NCI-H2196 treated with DMSO at 0.1 percent for 48 hours (cell line): ENCODE measurements at regions not wholly inside any gene's neighbourhood (a gene's known extent, or its start where the extent isn't known, plus 50 kb on each side); places are given as distances from the start of the nearest gene placed in this dataset.

Experiments used
- DNase-seq: peaks from one replicate; lab custom pipeline; 2025; ENCODE audit not compliant: unreplicated experiment; lab: John Stamatoyannopoulos, UW

DNA sequence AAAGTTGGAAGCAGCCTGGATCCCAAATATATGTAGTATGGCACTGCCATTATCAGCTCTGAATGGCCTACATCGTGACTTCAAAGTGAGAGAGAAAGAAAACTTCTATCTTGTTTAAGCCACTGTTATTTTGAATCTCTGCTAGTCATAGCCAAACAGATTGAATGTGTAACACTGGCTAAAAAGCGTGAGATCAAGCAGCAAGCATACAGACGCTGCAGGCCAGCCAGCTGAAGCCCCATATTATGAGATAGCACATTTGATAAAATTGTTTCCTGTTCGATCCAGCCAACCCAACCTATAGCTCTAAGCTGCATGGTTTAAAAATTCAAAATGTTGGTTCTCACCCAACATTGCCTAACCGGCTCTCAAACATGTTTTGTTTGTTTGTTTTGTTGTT, 95.0 kb downstream of the DUSP6 start:
- no peak for DNase-seq

DNA sequence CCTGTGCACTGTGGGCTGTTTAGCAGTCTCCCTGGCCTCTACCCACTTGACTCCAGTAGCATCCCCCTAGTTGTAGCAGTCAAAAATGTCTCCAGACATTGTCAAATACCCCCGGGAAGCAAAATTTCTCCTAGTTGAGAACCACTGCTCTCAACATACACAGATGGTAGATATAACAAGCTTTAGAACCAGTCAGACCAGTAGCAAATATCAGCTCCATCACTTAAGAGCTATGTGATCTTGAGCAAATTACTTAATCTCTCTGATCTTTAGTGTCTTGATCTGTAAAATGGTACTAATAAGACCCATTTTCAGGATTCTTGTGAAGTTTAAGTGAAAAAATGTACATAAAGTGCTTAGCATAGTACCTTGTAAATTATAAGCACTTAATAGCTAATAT, 96.2 kb downstream of the DUSP6 start:
- DNase-seq = no peak

DNA sequence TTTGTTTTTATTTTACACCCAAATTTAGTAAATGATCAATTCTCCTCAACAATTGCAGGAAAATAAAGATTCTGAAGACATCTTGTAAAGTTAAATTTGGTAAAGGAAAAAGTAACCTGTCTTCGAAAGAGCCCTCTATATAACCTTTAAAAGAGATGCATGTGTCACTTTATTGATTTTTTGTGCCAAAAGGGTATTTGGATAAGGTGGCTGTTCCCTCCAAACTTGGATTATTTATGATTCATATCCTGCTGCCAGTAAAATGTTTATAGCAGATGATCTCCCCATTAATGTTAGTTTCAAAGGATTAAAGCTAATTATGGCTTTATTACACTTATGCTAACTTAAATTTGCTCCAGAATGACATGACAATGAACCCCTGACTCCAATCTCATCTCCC, 98.8 kb downstream of the DUSP6 start:
- DNase-seq = no peak

DNA sequence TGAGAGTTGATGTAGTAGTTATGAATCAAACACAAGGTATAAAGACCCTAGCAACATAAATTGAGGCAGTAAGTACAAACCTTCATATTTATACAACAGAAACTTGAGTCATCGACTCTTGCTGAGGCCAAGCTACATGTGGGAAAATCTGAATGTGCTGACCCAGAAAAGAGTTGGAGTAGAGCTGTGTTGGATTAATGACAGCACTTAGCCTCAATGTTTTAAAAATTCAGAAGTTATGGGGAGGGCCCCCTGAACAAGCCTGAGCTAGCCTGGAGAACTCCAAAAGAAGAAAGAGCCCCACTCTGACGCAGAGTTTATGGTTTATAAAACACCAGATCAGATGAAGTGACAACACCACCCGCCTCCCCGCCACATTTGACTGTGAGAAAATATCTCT, 100.0 kb downstream of the DUSP6 start:
- DNase-seq = no peak

DNA sequence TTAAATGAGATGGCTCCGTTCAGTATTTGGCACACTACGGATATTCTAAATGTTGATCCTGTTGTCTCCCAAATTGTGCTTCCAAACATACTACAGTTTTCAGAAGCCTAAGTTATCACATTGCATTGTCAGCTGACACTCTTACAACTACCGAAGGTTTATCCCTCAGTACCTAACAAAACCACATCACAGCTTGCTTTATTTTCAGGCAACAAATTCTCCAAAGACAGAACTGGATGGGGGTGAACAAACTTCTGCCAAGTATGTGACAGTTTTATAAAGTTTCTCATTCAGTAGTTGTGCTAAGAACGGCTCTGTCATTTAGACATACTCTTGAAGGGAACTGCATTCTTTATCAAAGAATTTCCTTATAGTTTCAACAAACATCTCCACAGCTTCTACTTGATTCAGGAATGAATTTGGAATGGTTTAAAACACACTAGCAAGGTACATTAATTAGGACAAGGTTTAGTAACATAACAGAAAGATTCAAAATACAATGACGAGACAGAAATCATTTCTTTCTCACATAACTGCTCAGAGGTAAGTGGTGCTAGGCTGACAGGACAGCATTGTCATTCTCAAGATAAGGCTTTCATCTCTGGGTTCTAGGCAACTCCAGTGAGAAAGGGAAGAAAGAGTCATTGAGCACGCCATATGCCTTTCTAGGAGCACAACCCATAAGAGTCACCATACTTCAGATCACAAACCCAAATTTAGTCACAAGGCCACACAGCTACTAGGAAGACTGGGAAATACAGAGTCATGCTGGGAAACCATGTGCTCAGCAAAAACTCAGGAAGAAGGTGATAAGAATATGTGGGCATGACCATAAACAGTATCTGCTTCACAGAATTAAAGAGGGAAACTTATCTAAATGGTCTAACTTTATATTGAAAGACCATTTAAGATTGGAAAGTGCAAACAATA, 100.7 kb downstream of the DUSP6 start:
- DNase-seq = no peak

DNA sequence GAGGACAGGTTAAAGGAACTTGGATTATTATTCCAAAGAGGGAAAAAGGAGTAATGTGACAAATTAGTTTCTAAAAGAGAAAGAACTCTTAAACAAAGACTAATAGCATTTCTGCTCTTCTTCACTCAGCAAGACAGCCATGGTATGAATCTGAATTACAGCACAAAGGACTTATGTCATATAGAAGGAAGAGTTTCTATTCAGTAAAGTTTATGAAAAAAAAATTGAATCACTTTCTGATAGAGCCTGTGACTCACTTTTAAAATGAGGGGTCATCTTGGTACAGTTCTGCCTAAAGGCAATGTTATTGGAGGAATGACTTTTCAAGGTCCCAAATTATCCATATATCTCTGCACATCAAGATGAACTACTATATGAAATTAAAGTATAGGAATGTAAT, 101.7 kb downstream of the DUSP6 start:
- DNase-seq = no peak

DNA sequence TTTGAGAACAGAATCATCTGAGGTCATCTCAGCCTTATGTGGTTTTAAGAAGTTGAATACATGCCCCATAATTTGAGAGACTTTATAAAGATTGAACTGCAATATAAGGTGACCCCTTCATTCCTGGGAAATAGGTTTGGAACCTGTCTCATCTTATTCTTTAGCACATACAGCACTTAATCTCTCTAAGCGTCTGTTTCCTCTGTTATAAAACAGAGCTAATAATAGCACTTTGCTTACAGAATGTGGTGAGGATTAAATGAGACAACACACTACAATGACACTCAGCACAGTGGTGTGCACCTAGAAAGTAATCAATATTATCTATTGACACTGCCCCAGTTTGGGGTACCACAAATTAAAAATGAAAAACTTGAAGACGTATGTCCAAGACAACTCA, 102.1 kb downstream of the DUSP6 start:
- DNase-seq = no peak

DNA sequence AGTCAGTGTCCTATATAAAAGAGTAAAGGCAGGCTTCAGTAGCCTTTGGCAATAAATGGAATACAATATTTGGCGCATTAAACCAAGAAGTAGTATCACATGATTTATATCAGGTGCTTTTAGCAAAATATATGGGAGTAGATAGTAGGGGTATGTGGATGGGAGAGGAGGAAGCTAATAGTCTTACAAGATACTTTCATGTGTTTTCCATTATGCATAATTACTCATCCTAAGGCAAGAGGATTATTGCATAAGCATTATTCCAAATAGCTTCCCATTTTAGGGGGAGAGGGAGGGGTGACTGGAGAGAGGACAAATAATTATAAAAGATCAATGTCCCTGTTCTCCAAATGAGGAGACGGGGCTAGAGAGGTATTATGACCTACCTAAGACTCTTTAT, 104.3 kb downstream of the DUSP6 start:
- no peak for DNase-seq

DNA sequence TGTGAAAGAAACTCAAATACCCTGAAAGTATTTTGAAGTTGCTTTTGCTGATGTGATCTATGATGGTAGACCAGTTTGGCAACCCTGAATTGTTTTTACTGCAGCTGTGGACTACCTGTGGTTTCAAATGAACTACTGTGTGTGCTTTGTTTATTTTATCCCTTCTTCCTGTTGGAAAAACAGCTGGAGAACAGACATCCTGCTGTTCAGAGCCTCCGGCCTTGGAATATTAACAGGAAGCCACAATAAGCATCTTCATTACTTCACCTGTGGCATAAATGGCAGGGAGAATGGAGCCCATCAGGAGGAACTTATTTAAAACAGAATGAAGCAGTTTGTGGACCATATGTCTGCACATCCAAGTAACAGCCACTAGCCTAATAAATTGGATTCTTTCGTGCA, 104.8 kb downstream of the DUSP6 start:
- no peak for DNase-seq

DNA sequence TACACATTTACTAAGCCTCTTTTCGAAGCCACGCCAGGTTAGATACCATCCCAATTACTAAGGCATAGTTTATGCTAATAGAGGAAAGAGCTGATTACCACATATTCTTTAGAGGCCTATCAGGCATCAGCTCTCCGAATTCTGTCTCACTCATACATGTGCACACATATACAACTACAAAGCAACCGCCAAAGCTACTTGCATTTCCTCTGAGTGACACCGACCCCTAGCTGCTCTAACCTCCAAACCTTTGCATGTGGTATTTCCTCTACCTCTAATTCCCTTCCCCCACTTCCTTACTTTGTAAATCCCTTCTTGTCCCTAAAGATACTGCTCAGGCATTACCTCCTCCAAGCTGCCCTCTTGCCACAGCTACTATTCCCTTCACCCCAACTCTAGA, 107.2 kb downstream of the DUSP6 start:
- no peak for DNase-seq

DNA sequence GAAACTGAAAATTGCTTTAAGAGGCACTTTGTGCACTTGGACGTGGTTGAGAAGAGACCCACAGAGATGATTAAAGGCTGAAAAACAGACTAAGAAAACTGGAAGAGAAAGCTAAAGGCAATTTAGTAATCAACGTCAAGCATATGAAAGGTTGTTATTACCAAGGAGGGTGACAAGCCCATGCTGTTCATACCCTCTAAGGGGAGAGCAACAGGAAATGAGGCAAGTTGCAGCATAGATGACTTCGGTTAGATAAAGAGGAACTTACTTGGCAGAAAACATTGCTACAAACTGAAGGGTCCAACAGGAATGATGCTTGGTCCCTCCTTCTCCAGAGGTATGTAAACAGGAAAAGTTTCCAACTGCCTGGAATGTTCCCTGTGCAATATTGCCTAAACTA, 107.8 kb downstream of the DUSP6 start:
- DNase-seq = no peak

DNA sequence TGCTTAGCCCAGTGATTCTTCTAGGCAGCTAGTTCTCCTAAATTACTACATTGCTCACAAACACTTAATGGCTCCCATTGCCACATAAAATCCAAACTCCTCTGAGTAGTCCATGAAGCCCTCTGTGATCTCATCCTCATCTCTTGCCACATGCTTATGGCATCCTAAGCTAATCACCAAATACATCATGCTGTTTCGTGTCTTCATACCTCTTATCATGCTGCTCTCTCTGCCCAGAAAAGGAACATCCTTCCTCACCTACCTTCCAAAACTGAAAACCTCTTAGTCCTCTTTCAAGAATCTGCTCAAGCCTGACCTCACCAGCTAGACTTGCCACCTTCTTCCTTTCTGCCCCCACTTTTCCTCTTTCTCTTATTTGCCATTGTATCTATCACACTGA, 108.5 kb downstream of the DUSP6 start:
- DNase-seq = no peak

DNA sequence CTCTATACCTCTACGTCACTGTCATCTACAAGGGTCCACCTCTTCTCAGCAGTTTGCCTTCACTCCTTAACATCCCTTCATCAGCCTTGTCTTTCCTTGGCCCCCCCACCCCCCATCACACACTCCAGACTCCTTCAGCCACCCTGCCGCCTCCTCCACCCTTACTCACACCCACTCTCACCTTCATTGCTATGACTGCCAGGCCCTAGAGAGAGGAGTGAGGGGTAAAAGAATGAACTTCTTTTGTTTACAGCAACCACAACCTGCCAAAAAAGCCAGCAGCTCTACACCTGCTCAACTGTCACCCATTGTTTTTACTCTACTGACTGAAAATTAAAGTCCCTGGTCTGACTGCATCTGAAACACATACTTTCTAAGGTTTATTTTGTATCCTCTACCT, 112.8 kb downstream of the DUSP6 start:
- DNase-seq = peak; percentile 63

DNA sequence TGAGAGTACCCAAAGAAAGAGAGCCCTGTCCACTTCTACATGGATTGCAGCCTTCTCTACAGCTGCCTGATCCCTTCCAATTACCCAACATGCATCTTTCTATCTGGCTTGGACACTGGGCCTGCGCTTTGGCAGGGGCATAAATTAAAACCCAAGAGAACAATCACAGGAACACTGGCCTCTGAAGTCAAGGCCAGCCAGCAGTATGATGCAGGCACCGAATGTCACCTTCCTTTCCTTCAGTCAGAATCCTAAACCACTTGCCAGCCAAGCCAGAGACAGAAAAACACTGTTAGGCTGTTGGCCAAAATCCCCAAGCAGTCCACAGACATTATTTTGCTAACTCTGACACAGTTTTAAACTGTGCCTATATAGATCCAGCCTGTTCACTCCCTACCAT, 113.7 kb downstream of the DUSP6 start:
- DNase-seq = no peak

DNA sequence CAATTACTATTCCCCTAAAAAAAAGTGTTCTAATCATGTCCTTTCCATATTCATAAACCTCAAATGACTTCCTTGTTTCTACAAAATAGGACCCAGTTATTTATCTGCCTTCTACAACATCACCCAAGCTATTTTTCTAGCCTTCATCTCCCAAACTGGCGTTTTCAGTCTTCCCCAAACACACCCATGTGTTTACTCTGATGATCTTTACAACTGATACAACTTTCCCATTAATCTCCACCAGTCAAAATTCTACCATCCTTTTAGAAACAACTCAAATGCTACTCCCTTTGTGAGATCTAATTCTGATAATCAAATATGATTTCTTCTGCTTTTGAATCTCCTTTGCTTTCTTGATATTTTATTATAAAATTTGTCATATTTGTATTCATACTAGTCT, 114.5 kb downstream of the DUSP6 start:
- DNase-seq = no peak

DNA sequence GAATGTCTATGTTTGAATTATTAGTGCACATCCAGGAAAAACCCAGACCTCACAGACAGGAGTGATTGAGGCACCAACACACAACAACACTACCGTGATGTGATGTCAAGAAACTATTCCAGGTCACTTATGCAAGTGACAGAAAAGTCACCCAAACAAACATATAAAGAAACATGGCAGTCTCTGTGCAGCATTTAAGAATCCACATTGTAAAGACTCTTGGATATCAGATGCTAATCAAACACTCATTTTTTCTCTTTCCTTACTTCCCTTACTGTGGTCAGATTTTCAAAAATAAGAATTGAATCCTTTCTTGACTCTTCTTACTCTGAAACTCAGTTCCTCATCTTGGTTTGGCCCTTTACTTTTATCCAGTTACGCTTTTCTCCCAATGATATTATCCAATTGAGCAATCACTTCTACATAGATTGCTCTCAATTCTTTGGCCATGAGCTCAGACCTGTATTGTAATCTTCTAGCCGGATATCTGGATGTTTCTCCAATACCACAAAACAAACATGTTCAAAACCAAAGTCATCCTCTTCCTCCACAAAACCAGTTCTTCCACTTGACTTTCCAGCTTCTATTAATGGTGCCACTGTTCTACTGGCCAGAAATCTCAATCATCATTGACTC, 115.4 kb downstream of the DUSP6 start:
- peak; percentile 62 for DNase-seq

DNA sequence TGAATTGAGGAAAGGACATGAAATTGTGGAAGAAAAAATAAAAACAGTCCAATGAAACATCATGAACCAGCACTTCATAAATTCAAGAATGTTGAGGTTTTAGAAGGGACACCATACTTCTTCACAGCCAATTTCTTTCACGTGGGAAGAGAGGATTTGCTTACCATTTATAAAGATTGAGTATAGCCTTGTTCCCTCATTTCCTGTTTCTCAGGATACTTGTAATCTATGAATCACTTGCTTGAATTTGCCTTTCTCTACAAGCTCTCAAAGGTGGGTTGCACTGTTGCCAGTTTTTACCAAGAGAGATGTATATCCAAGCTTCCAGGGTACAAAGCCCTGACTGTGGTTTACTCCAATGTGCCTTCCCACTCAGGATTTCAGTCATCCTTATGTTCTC, 116.1 kb downstream of the DUSP6 start:
- DNase-seq = no peak

DNA sequence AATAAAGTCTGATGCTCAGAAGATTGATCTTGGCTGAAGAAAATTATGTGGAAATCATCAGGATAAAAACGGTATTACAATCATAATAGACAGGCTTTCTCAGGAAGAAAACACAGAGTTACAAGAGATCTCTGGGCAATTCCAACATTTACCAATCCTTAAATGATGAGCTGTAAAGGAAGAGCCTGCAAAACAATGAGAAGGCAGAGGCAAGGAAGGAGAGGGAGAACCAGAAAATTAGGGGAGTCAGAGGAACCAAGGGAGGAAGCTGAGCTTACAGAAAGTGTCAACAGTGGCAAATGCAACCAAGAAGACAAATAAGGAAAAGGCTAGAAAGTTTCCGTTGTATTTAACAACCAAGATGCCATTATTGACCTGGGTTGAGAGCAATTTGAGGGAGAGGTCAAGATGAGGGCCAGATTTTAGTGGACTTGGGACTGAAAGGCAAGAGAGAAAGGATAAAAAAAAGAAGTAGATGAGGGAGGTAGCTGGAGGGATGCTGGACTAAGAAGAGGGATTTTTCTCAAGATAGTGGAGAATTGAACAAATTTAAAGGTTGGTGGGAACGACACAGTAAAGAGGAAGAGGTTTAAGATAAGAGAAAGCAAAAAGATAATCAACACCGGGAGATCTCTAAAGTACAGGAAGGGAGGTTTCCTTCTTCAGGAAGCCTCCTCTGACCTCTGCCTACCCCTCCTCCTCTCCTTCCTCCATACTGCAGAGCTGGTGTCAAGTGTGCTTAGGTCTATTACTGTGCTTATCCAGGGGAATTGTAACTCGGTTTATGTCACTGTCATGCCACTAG, 116.9 kb downstream of the DUSP6 start:
- DNase-seq = no peak

DNA sequence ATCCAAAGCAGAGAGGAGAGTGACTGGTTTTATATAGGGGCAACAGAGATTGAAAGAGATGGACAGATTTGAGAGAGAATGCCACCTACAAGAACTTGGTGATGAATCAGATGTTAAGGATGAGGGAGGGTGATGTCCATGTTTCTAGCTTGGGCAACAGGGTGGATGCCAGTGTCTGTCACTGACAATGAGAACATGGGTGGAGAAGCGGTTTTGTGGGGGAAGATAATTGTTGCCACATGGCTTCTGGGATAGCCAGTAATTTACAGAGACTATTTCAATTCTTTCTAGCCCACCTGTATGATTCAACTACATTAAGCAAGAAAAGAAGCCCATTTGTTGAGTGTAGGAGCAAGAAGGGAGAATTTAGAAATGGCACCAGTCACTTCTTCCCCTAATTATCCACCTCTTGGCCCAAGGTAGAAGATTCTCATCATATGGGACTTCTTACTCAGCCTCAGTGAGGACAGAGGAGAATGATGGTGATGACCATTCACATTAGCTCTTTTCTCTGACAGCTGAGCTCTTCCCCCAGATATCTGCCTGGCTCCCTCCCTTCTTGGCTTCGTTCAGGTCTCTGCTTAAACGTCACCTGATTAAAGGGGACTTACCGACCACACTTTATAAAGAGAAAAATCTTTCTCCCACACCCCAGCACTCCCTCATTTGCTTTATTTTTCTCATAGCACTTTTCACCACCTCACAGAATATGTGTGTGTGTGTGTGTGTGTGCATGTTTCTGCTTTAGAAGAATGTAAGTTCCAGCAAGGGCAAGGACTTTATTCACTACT, 117.8 kb downstream of the DUSP6 start:
- DNase-seq = no peak

DNA sequence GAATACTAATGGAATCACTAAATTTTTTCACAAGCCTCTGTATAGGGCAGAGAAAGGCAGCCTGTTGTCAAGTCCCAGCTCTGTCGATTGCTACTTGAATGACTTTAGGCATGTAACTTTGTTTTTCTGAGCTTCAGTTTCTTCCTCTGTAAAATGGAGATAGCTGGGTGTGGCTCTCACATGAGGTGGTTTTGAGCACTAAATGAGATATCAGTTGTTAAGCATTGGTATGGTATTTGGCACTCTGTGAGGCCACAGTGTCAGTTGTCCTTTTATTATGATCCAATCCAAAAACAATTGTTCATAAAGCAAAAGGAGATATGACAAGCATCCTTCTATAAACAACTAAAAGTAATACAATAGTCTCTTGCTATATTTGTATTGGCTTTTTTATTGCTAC, 120.6 kb downstream of the DUSP6 start:
- DNase-seq = no peak
